IMR-90 (cell line): ENCODE measurements at regions not wholly inside any gene's neighbourhood (a gene's known extent, or its start where the extent isn't known, plus 50 kb on each side); places are given as distances from the start of the nearest gene placed in this dataset.

Experiments used
- ATAC-seq: fragments of 200-7000 bp; cut with Tn5 transposase; 2 replicates; pipeline ENCODE4 v1.9.1; 2020; ENCODE audit warnings: low read depth, mild to moderate bottlenecking, moderate library complexity
- BruUV-seq: library from RNA; stranded (reverse); fragments of 400-500 nt; replicated peaks from 2 replicates; lab custom pipeline; 2021; lab: Mats Ljungman, UMichigan
- CTCF ChIA-PET: fragments of 300-600 bp; formaldehyde crosslinking; extraction: SDS; loops from one replicate; lab custom pipeline; 2021; ENCODE audit warnings: antibody characterized with exemption; lab: Yijun Ruan, JAX
- POLR2A ChIA-PET: fragments of 300-600 bp; sonication (Branson Sonifier 250); formaldehyde crosslinking; loops from one replicate; lab custom pipeline; 2022; ENCODE audit warnings: antibody characterized with exemption; ENCODE audit not compliant: unreplicated experiment; lab: Charles Lee
- DNase-seq: peaks from one replicate; pipeline ENCODE4 v3.0.0; 2013
- H2AFZ ChIP-seq: replicated peaks from 2 replicates; pipeline ENCODE3; 2013; ENCODE audit warnings: low read length, mild to moderate bottlenecking; ENCODE audit not compliant: poor library complexity
- H2AK5ac ChIP-seq: 2 replicates; pipeline ENCODE4 v1.6.1; 2013; ENCODE audit warnings: low read depth, low read length, inconsistent platforms
- H2AK9ac ChIP-seq: replicated peaks from 2 replicates; pipeline ENCODE3; 2013; ENCODE audit warnings: mild to moderate bottlenecking, low read depth, low read length, moderate library complexity; ENCODE audit not compliant: poor library complexity
- H2BK120ac ChIP-seq: 2 replicates; pipeline ENCODE4 v1.6.1; 2013; ENCODE audit warnings: low read depth, low read length, inconsistent platforms
- H2BK15ac ChIP-seq: 3 replicates; pipeline ENCODE4 v1.6.1; 2013; ENCODE audit warnings: low read depth, low read length, inconsistent platforms
- H2BK20ac ChIP-seq: 2 replicates; pipeline ENCODE4 v1.6.1; 2013; ENCODE audit warnings: low read depth, mild to moderate bottlenecking, inconsistent platforms, low read length, moderate library complexity
- H2BK5ac ChIP-seq: 2 replicates; pipeline ENCODE4 v1.6.1; 2013; ENCODE audit warnings: mild to moderate bottlenecking, low read depth, low read length, inconsistent platforms; ENCODE audit not compliant: poor library complexity, severe bottlenecking
- H3K14ac ChIP-seq: replicated peaks from 2 replicates; pipeline ENCODE4 v1.6.1; 2013; ENCODE audit warnings: low read depth, low read length, inconsistent platforms
- H3K18ac ChIP-seq: 2 replicates; pipeline ENCODE4 v1.6.1; 2013; ENCODE audit warnings: low read depth, low read length, control low read depth
- H3K23ac ChIP-seq: 2 replicates; pipeline ENCODE4 v1.6.1; 2013; ENCODE audit warnings: low read depth, low read length, inconsistent platforms
- H3K27ac ChIP-seq: 2 replicates; pipeline ENCODE4 v1.5.1; 2013; ENCODE audit warnings: mild to moderate bottlenecking, control low read depth, low read length; ENCODE audit not compliant: insufficient read depth
- H3K27me3 ChIP-seq: 2 replicates; pipeline ENCODE4 v1.6.1; 2013; ENCODE audit warnings: low read length; ENCODE audit not compliant: control insufficient read depth, insufficient read depth
- H3K36me3 ChIP-seq: 2 replicates; pipeline ENCODE4 v1.6.1; 2013; ENCODE audit warnings: low read length, mixed read lengths; ENCODE audit not compliant: control insufficient read depth, insufficient read depth
- H3K4ac ChIP-seq: 2 replicates; pipeline ENCODE4 v1.6.1; 2013; ENCODE audit warnings: low read depth, low read length, inconsistent platforms
- H3K4me1 ChIP-seq: 2 replicates; pipeline ENCODE4 v1.6.1; 2013; ENCODE audit warnings: low read length, mixed read lengths; ENCODE audit not compliant: control insufficient read depth, insufficient read depth
- H3K4me2 ChIP-seq: 2 replicates; pipeline ENCODE4 v1.6.1; 2013; ENCODE audit warnings: low read depth, mild to moderate bottlenecking, control low read depth, low read length, moderate library complexity
- H3K4me3 ChIP-seq: 2 replicates; pipeline ENCODE4 v1.5.1; 2013; ENCODE audit warnings: low read depth, mild to moderate bottlenecking, control low read depth, low read length, moderate library complexity; ENCODE audit not compliant: insufficient read depth
- H3K56ac ChIP-seq: 2 replicates; pipeline ENCODE4 v1.6.1; 2013; ENCODE audit warnings: low read length, inconsistent platforms; ENCODE audit not compliant: insufficient read depth; ENCODE audit errors: extremely low read depth
- H3K79me1 ChIP-seq, 2 experiments: 2 replicates each; pipeline ENCODE4 v1.6.1; 2013; ENCODE audit warnings: low read length in 2 of 2, inconsistent platforms in 1 of 2, low read depth in 1 of 2
- H3K9ac ChIP-seq: 2 replicates; pipeline ENCODE4 v1.6.1; 2013; ENCODE audit warnings: low read depth, low read length, control low read depth
- H3K9me1 ChIP-seq: 2 replicates; pipeline ENCODE4 v1.6.1; 2013; ENCODE audit warnings: low read length, inconsistent platforms; ENCODE audit not compliant: insufficient read depth
- H3K9me3 ChIP-seq: 2 replicates; pipeline ENCODE4 v1.6.1; 2013; ENCODE audit warnings: low read length; ENCODE audit not compliant: control insufficient read depth, insufficient read depth
- H4K20me1 ChIP-seq: 2 replicates; pipeline ENCODE4 v1.6.1; 2013; ENCODE audit warnings: low read length, inconsistent platforms; ENCODE audit not compliant: insufficient read depth
- H4K5ac ChIP-seq: 2 replicates; pipeline ENCODE4 v1.6.1; 2013; ENCODE audit warnings: mild to moderate bottlenecking, low read depth, low read length, control low read depth
- H4K8ac ChIP-seq, 2 experiments: 2 replicates each; pipeline ENCODE4 v1.6.1; 2013; ENCODE audit warnings: low read depth in 2 of 2, low read length in 2 of 2, control low read depth in 1 of 2, inconsistent platforms in 1 of 2
- H4K91ac ChIP-seq: 2 replicates; pipeline ENCODE4 v1.6.1; 2013; ENCODE audit warnings: low read depth, low read length, inconsistent platforms; ENCODE audit not compliant: insufficient read depth
- CEBPB ChIP-seq: IDR thresholded peaks from 2 replicates; pipeline ENCODE4 v1.6.1; 2012; ENCODE audit warnings: low read depth, low read length, improper control_type of control experiment
- ELK1 ChIP-seq: fragments of 150-350 bp; IDR thresholded peaks from 2 replicates; pipeline ENCODE4 v1.6.1; 2016; ENCODE audit warnings: low read depth, mild to moderate bottlenecking, low read length, moderate library complexity, borderline replicate concordance
- FOS ChIP-seq: fragments of 150-350 bp; IDR thresholded peaks from 2 replicates; pipeline ENCODE4 v1.6.1; 2016; ENCODE audit warnings: low read depth, low read length
- MAFK ChIP-seq: IDR thresholded peaks from 2 replicates; pipeline ENCODE4 v1.6.1; 2012; ENCODE audit warnings: low read depth, low read length, improper control_type of control experiment
- MAZ ChIP-seq: IDR thresholded peaks from 2 replicates; pipeline ENCODE4 v1.6.1; 2012; ENCODE audit warnings: low read depth, mild to moderate bottlenecking, low read length, improper control_type of control experiment, moderate library complexity, borderline replicate concordance
- MXI1 ChIP-seq: IDR thresholded peaks from 2 replicates; pipeline ENCODE4 v1.6.1; 2012; ENCODE audit warnings: low read depth, mild to moderate bottlenecking, low read length, moderate library complexity, borderline replicate concordance
- NFE2L2 ChIP-seq: fragments of 150-350 bp; IDR thresholded peaks from 2 replicates; pipeline ENCODE4 v1.6.1; 2016; ENCODE audit warnings: low read depth, mild to moderate bottlenecking, low read length
- RAD21 ChIP-seq: IDR thresholded peaks from 2 replicates; pipeline ENCODE4 v1.6.1; 2012; ENCODE audit warnings: low read length, improper control_type of control experiment
- RCOR1 ChIP-seq: IDR thresholded peaks from 2 replicates; pipeline ENCODE4 v1.6.1; 2012; ENCODE audit warnings: mild to moderate bottlenecking, low read length, improper control_type of control experiment; ENCODE audit not compliant: insufficient replicate concordance
- SMC3 ChIP-seq: fragments of 150-350 bp; IDR thresholded peaks from 2 replicates; pipeline ENCODE4 v1.6.1; 2016; ENCODE audit warnings: low read depth, mild to moderate bottlenecking, antibody characterized with exemption, low read length, moderate library complexity
- USF2 ChIP-seq: fragments of 150-350 bp; IDR thresholded peaks from 2 replicates; pipeline ENCODE4 v1.6.1; 2017; ENCODE audit warnings: mild to moderate bottlenecking, antibody characterized with exemption, low read length, low read depth
- WGBS, 2 experiments: methylation state at CpG; one replicate each; pipeline versions ENCODE4 v1.1.5 to v1.1.7; 2013; ENCODE audit warnings: missing lambda C conversion rate in 2 of 2; ENCODE audit not compliant: insufficient read length in 1 of 2; ENCODE audit errors: extremely low coverage in 2 of 2; 5-methylcytosine and 5-hydroxymethylcytosine counted together
- dilution Hi-C: fragments of 300-500 bp; cut with HindIII; formaldehyde crosslinking; loops from one replicate; pipeline ENCODE4 v1.14.3; 2018; ENCODE audit warnings: low sequenced_read_pairs; ENCODE audit not compliant: unreplicated experiment
- in situ Hi-C: fragments of 300-500 bp; cut with MboI; formaldehyde crosslinking; loops from 3 replicates; pipeline ENCODE4 v1.14.3; 2019; ENCODE audit warnings: low sequenced_read_pairs, inconsistent platforms, mixed read lengths
- intact Hi-C: fragments of 100-400 bp; cut with micrococcal nuclease; formaldehyde crosslinking; loops from 2 replicates; pipeline ENCODE4 v1.10.0; 2022

GRCh38 chr19:29004796-29005195 is 208.2 kb downstream of the UQCRFS1 start:
- H4K20me1 ChIP-seq = no peaks in the 10 kb centered on the region
- no peak overlapping the region for H3K56ac ChIP-seq
- no peaks in the 10 kb centered on the region for H3K9me1 ChIP-seq
- no peak overlapping the region for H2BK120ac ChIP-seq
- no peak overlapping the region for H3K23ac ChIP-seq
- WGBS, 2 experiments = 100% methylated on average over 2 of the region's 7 CpGs; no CpG with 5 or more reads in 1 of the 2 experiments
- no peak overlapping the region for H3K4me3 ChIP-seq
- H2BK5ac ChIP-seq = no peak overlapping the region
- no peak overlapping the region for H4K5ac ChIP-seq
- no peaks in the 10 kb centered on the region for H3K4me1 ChIP-seq
- no peak overlapping the region for H2BK15ac ChIP-seq
- no peak overlapping the region for H2BK20ac ChIP-seq
- no peak overlapping the region for H4K8ac ChIP-seq
- H3K27me3 ChIP-seq = no peaks in the 10 kb centered on the region; the same call in 1 of the 2 replicates
- H3K18ac ChIP-seq = no peak overlapping the region
- no peak overlapping the region for H3K4me2 ChIP-seq
- H2AFZ ChIP-seq = no peak overlapping the region
- no peak overlapping the region for H3K9ac ChIP-seq
- no peak overlapping the region for H3K27ac ChIP-seq
- H3K36me3 ChIP-seq = no peaks in the 10 kb centered on the region
- BruUV-seq = no TSS peak
- H4K91ac ChIP-seq = no peak overlapping the region
- intact Hi-C loops (no loop called here), dilution Hi-C loops (no loop called here), in situ Hi-C loops (no loop called here)
- DNase-seq = no peak
- no peak overlapping the region for H2AK5ac ChIP-seq
- no peak overlapping the region for H3K4ac ChIP-seq
- ChIA-PET POLR2A (no interaction called here), CTCF (no interaction called here)
- no peaks in the 10 kb centered on the region for H3K79me1 ChIP-seq
- no peak for ATAC-seq
- H2AK9ac ChIP-seq = no peak overlapping the region
- no peak for TF ChIP-seq NFE2L2
- TF ChIP-seq SMC3 = no peak
- TF ChIP-seq MAZ = no peak
- no peak for TF ChIP-seq ELK1
- TF ChIP-seq MAFK = no peak
- no peak for TF ChIP-seq USF2
- TF ChIP-seq CEBPB = no peak
- TF ChIP-seq RCOR1 = no peak
- no peak for TF ChIP-seq RAD21
- no peak for TF ChIP-seq FOS
- TF ChIP-seq MXI1 = no peak
- no peaks in the 10 kb centered on the region; the same call in 1 of the 2 replicates for H3K9me3 ChIP-seq
- no peak overlapping the region for H3K14ac ChIP-seq
